Right atrium auricular region (tissue), 2 donors: ENCODE measurements at regions not wholly inside any gene's neighbourhood (a gene's known extent, or its start where the extent isn't known, plus 50 kb on each side); places are given as distances from the start of the nearest gene placed in this dataset.

ENCODE experiments used
- DNase-seq: peaks from one replicate; pipeline ENCODE4 v3.0.0-alpha.2; 2019; ENCODE audit warnings: low spot score
- H3K27ac ChIP-seq, 2 donors: fragments of 200-600 bp; sonication (generic); 1 replicate in 1 of 2; 2 replicates in 1 of 2; pipeline ENCODE4 v1.5.1; 2016 to 2019
- H3K27me3 ChIP-seq, 2 donors: fragments of 200-600 bp; sonication (generic); one replicate each; pipeline versions ENCODE4 v1.5.1 to v1.6.0; 2017 to 2019
- H3K36me3 ChIP-seq: fragments of 200-600 bp; sonication (generic); one replicate; pipeline ENCODE4 v1.5.1; 2016
- H3K4me1 ChIP-seq, 2 donors: fragments of 200-600 bp; sonication (generic); one replicate each; pipeline versions ENCODE4 v1.5.1 to v1.6.0; 2017 to 2019
- H3K4me3 ChIP-seq, 2 donors: fragments of 200-600 bp; sonication (generic); 1 replicate in 1 of 2; 2 replicates in 1 of 2; pipeline ENCODE4 v1.5.1; 2017 to 2019; ENCODE audit warnings: mild to moderate bottlenecking in 1 of 2, moderate library complexity in 1 of 2
- H3K9me3 ChIP-seq, 2 donors: fragments of 200-600 bp; sonication (generic); one replicate each; pipeline ENCODE4 v1.5.1; 2019
- TF ChIP-seq, protein P1 (sequence below), 2 donors: fragments of 200-600 bp; sonication (generic); IDR thresholded peaks; one replicate each; pipeline ENCODE4 v1.5.1; 2019; ENCODE audit warnings: antibody characterized with exemption in 2 of 2

DNA sequence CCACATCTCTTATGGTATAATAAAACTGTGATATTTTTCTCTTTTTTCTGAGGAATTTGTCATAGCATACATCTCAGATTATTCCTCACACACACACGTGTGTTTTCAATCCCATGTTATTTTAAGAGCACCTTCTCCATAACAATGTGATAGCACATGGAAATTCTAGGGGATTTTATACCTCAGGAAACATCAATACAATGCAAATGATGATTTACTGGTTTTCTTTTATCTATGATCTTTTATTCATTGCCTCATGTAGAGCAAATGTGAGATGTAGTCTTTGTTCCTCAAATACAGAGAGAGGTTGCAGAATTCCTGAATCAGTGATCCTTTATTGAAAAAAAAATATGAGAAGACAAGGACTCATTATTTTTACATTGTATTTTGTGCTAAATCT is 128.3 kb upstream of the ROBO1 start:
- DNase-seq = no peak
- H3K27ac ChIP-seq = no peak overlapping the region
- H3K4me1 ChIP-seq = no peaks in the 10 kb centered on the region
- H3K4me3 ChIP-seq = no peak overlapping the region
- TF ChIP-seq, protein P1, sequence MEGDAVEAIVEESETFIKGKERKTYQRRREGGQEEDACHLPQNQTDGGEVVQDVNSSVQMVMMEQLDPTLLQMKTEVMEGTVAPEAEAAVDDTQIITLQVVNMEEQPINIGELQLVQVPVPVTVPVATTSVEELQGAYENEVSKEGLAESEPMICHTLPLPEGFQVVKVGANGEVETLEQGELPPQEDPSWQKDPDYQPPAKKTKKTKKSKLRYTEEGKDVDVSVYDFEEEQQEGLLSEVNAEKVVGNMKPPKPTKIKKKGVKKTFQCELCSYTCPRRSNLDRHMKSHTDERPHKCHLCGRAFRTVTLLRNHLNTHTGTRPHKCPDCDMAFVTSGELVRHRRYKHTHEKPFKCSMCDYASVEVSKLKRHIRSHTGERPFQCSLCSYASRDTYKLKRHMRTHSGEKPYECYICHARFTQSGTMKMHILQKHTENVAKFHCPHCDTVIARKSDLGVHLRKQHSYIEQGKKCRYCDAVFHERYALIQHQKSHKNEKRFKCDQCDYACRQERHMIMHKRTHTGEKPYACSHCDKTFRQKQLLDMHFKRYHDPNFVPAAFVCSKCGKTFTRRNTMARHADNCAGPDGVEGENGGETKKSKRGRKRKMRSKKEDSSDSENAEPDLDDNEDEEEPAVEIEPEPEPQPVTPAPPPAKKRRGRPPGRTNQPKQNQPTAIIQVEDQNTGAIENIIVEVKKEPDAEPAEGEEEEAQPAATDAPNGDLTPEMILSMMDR (IDR thresholded peaks at IDR 0.05) = no peak
- no peaks in the 10 kb centered on the region for H3K9me3 ChIP-seq
- H3K27me3 ChIP-seq = no peaks in the 10 kb centered on the region
- no peaks in the 10 kb centered on the region for H3K36me3 ChIP-seq

GRCh38 chr3:79887213-79887612 is 119.4 kb upstream of the ROBO1 start:
- Histone ChIP-seq H3K4me3 (no peak overlapping the region), H3K27me3 (no peaks in the 10 kb centered on the region), H3K36me3 (no peaks in the 10 kb centered on the region), H3K4me1 (no peaks in the 10 kb centered on the region), H3K9me3 (no peaks in the 10 kb centered on the region), H3K27ac (no peak overlapping the region)
- TF ChIP-seq, protein P1 (IDR thresholded peaks at IDR 0.05) = no peak
- DNase-seq = no peak

DNA sequence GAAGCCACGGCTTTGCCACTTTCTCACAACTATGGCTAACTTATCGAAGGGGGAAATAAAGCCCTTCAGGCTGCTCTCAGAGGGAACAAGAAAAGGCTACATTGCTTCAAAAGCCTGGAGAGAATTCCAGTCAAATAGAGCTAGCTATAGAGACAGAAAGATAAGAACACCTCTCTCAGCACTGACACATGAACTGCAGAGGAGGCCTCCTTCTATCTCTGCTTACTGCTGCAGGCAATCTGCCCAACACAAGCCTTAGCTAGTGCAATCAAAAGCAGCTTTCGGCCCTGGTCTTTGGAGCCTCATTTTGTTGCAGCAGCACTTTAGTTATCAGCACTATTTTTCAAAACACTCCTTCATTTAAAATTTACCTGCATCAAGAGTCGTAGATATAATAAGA is 118.4 kb upstream of the ROBO1 start:
- no peak for DNase-seq
- TF ChIP-seq, protein P1 (IDR thresholded peaks at IDR 0.05) = no peak

GRCh38 chr3:79885407-79885806 is 117.6 kb upstream of the ROBO1 start:
- Histone ChIP-seq H3K4me1 (no peaks in the 10 kb centered on the region), H3K27me3 (no peaks in the 10 kb centered on the region), H3K36me3 (no peaks in the 10 kb centered on the region), H3K4me3 (no peak overlapping the region), H3K9me3 (no peaks in the 10 kb centered on the region), H3K27ac (no peak overlapping the region)
- TF ChIP-seq, protein P1 (IDR thresholded peaks at IDR 0.05) = no peak
- no peak for DNase-seq

More for the DNA sequence above, 118.4 kb upstream of the ROBO1 start:
- H3K4me1 ChIP-seq = no peaks in the 10 kb centered on the region
- no peak overlapping the region for H3K4me3 ChIP-seq
- no peaks in the 10 kb centered on the region for H3K36me3 ChIP-seq
- H3K9me3 ChIP-seq = no peaks in the 10 kb centered on the region
- H3K27ac ChIP-seq = no peak overlapping the region
- H3K27me3 ChIP-seq = no peaks in the 10 kb centered on the region

DNA sequence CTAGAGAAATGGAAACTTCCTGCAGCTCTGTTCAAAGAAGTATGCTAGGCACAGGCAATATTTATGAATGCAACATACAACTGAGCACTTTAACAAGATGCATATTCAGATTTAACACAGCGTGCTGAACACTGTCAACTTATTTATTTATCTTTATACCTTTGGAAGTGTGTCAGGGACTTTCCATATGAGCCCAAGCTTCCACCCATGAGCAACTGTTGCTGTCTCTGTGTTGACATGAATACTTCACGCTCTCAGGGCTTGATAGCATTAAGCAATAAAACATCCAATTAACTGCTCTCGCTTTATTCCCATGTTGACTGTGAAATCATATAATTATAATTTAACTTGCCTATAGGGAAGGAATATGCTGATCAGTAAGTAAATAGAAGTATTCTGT is 116.6 kb upstream of the ROBO1 start:
- Histone ChIP-seq H3K4me1 (no peaks in the 10 kb centered on the region), H3K4me3 (no peak overlapping the region), H3K27ac (no peak overlapping the region), H3K27me3 (no peaks in the 10 kb centered on the region), H3K9me3 (no peaks in the 10 kb centered on the region), H3K36me3 (no peaks in the 10 kb centered on the region)
- DNase-seq = no peak
- TF ChIP-seq, protein P1 (IDR thresholded peaks at IDR 0.05) = no peak

DNA sequence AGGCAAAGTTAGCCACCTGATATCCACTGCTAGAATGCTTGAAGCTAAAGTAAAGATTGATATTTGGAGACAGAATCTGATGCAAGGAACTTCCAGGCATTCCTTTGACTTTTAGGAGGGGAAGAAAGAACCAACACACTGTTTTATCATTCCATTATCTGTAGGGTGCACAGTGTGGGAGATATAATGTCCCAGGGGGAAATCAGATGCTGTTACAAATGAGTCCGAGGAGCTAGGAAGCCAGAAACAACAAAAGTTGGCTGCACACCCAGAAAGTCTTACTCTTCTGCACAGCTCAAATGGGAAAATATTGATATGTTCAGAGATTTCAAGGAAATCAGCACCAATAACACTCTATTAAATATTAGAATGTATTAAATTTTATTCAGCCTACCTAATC is 113.6 kb upstream of the ROBO1 start:
- no peaks in the 10 kb centered on the region for H3K9me3 ChIP-seq
- H3K36me3 ChIP-seq = no peaks in the 10 kb centered on the region
- TF ChIP-seq, protein P1 (IDR thresholded peaks at IDR 0.05) = no peak
- no peaks in the 10 kb centered on the region for H3K27me3 ChIP-seq
- H3K4me1 ChIP-seq = no peaks in the 10 kb centered on the region
- no peak for DNase-seq
- no peak overlapping the region for H3K4me3 ChIP-seq
- no peak overlapping the region for H3K27ac ChIP-seq
